ENCODE measurements at regions not wholly inside any gene's neighbourhood (a gene's known extent, or its start where the extent isn't known, plus 50 kb on each side); places are given as distances from the start of the nearest gene placed in this dataset.

DNA sequence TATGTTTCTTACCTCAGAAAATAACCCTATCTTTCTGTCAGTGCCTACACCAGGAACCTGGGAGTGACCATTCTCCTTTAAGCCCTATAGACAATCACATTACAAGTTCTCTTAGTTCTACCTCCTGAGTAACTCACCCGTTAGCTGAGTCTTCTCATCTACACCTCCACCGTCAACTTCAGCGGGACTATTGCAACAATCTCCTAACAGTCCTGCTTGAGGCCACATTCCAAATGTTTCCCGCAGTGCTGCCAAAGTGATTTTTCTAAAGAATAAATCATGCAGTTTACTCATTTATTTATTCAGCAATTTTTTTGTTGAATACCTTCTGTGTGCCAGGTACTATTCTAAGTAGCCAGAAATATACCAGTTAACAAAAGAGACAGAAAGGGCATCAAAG, 285.0 kb upstream of the GRIP1 start:
- TF ChIP-seq, protein P1, sequence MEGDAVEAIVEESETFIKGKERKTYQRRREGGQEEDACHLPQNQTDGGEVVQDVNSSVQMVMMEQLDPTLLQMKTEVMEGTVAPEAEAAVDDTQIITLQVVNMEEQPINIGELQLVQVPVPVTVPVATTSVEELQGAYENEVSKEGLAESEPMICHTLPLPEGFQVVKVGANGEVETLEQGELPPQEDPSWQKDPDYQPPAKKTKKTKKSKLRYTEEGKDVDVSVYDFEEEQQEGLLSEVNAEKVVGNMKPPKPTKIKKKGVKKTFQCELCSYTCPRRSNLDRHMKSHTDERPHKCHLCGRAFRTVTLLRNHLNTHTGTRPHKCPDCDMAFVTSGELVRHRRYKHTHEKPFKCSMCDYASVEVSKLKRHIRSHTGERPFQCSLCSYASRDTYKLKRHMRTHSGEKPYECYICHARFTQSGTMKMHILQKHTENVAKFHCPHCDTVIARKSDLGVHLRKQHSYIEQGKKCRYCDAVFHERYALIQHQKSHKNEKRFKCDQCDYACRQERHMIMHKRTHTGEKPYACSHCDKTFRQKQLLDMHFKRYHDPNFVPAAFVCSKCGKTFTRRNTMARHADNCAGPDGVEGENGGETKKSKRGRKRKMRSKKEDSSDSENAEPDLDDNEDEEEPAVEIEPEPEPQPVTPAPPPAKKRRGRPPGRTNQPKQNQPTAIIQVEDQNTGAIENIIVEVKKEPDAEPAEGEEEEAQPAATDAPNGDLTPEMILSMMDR (IDR thresholded peaks at IDR 0.05) = no peak
- intact Hi-C loops (cut with DNase I) = no loop called here
- H3K9me3 ChIP-seq = no peaks in the 10 kb centered on the region
- 40 to 55% methylated on average over 4 of the region's 4 CpGs for WGBS, 2 donors
- DNase-seq = no peak
- H3K27me3 ChIP-seq = no peaks in the 10 kb centered on the region
- H3K4me3 ChIP-seq = no peak overlapping the region
- peaks cover 5 to 42% (median 5%) of the 10 kb centered on the region in 3 donors for H3K4me1 ChIP-seq
- no peaks in the 10 kb centered on the region for H3K36me3 ChIP-seq
- H3K27ac ChIP-seq = no peak overlapping the region

DNA sequence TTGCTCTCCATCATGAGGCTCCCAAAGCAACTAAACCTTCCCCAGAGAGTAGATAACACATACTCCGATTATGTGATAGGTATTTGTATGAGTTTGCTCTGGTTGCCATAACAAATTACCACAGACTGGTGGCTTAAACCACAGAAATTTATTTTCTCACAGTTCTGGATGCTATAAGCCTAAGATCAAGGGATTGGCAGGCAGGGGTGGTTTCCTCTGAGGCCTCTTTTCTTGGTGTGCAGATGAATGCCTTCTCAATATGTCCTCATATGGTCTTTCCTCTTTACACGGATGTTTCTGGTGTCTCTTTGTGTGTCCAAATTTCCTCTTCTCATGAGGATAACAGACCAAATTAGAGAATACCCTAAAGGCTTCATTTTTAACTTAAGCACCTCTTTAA, 285.8 kb upstream of the GRIP1 start:
- Histone ChIP-seq H3K9me3 (no peaks in the 10 kb centered on the region), H3K27ac (no peak overlapping the region), H3K4me3 (no peak overlapping the region), H3K27me3 (no peaks in the 10 kb centered on the region), H3K4me1 (peaks cover 5 to 35% (median 5%) of the 10 kb centered on the region in 3 donors), H3K36me3 (no peaks in the 10 kb centered on the region)
- WGBS, 2 donors = 13 to 24% methylated on average over 2 of the region's 2 CpGs
- no peak for TF ChIP-seq POLR2A (IDR thresholded peaks at IDR 0.05)
- TF ChIP-seq, protein P1 (IDR thresholded peaks at IDR 0.05) = no peak
- intact Hi-C loops (cut with DNase I) = no loop called here
- DNase-seq = no peak

DNA sequence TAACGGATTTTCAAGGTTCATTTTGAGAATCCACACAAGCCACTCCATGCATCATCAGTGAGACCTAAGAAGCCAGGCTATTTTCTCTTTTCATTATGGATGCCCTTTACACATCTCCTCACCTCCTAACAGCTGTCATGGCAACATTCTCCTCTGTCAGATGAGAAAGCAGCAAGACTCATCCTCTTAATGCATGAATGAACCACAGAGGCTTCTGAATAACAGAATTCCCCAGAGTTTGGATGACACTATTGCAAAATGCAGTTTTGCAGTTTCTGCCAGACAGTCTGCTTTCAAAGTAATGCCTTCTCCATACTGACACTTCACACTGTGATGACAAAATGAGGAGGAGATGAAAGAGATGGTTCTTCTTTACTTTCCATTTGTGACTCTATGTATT, 286.7 kb upstream of the GRIP1 start:
- no peak overlapping the region for H3K4me3 ChIP-seq
- intact Hi-C loops (cut with DNase I) = no loop called here
- H3K27ac ChIP-seq = no peak overlapping the region
- no peaks in the 10 kb centered on the region for H3K36me3 ChIP-seq
- no peaks in the 10 kb centered on the region for H3K27me3 ChIP-seq
- WGBS, 2 donors = 67% methylated on average over 1 of the region's 1 CpG; no CpG with 5 or more reads in 1 of the 2 donors
- H3K4me1 ChIP-seq = peaks cover 2 to 25% (median 5%) of the 10 kb centered on the region in 3 donors
- DNase-seq = no peak
- TF ChIP-seq, protein P1 (IDR thresholded peaks at IDR 0.05) = no peak
- no peak for TF ChIP-seq POLR2A (IDR thresholded peaks at IDR 0.05)
- no peaks in the 10 kb centered on the region for H3K9me3 ChIP-seq

DNA sequence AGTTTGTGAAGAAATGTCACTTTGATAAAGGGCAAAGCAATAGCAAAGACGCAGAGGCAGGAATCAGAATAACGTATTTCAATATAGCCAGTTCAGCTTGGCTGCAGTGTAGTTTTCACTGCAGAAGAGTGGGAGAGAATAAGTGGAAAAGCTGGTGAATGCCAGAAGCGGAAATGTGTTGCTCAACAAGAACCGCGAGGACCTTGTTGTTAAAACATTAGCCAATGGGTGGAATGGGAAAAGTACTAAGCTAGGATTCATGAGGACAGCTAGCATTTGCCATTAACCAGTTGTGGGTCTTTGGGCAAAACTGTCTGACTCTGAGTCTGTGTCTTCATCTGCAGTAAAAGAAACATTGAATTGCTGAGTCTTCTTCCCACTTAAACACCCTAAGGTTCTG, 292.9 kb upstream of the GRIP1 start:
- Histone ChIP-seq H3K36me3 (no peaks in the 10 kb centered on the region), H3K27me3 (no peaks in the 10 kb centered on the region), H3K9me3 (no peaks in the 10 kb centered on the region), H3K4me1 (no peaks in the 10 kb centered on the region), H3K27ac (no peak overlapping the region), H3K4me3 (no peak overlapping the region)
- TF ChIP-seq, protein P1 (IDR thresholded peaks at IDR 0.05) = no peak
- no peak for TF ChIP-seq POLR2A (IDR thresholded peaks at IDR 0.05)
- intact Hi-C loops (cut with DNase I) = no loop called here
- DNase-seq = no peak
- WGBS, 2 donors = 69 to 87% methylated on average over 5 of the region's 5 CpGs

DNA sequence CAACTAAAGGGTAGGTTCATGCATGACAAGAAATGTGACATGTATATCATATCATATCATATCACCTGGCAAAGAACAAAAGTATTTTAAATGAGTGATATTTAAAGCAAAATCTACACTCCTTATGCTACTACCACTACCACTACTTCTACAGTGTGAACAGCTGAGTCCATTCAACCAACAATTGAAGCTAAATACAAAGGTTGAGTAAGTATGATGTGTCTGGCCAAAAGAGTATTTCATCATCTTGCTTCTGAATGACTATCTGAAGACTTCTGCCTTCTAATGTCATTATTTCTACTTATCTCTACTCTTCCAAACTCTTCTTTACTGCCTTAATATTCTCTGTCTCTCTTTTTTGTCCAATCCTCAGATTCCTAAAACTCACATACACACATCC, 292.6 kb upstream of the CAND1 start:
- Histone ChIP-seq H3K9me3 (no peaks in the 10 kb centered on the region), H3K36me3 (no peaks in the 10 kb centered on the region), H3K27ac (no peak overlapping the region), H3K4me3 (no peak overlapping the region), H3K4me1 (no peaks in the 10 kb centered on the region), H3K27me3 (no peaks in the 10 kb centered on the region)
- intact Hi-C loops (cut with DNase I) = no loop called here
- TF ChIP-seq, protein P1 (IDR thresholded peaks at IDR 0.05) = no peak
- TF ChIP-seq POLR2A (IDR thresholded peaks at IDR 0.05) = no peak
- no peak for DNase-seq
